NCI-H1694 (cell line): ENCODE measurements at regions not wholly inside any gene's neighbourhood (a gene's known extent, or its start where the extent isn't known, plus 50 kb on each side); places are given as distances from the start of the nearest gene placed in this dataset.
"Not testable (repeated sequence)": the region's sequence is repeated elsewhere in the genome, so short reads cannot be mapped to it uniquely, and the experiment has no call there.

Experiments used
- DNase-seq: peaks from one replicate; lab custom pipeline; 2025; lab: John Stamatoyannopoulos, UW

- no peak for DNase-seq
Observed at GRCh38 chr13:54593504-54593903, 1564.9 kb downstream of the OLFM4 start.

GRCh38 chr13:54597540-54598088 is 1569.0 kb downstream of the OLFM4 start:
- no peak for DNase-seq

- DNase-seq: no peak
Observed at GRCh38 chr13:54599413-54599812, 1570.8 kb downstream of the OLFM4 start.

GRCh38 chr13:54606944-54607343 is 1578.3 kb downstream of the OLFM4 start:
- no peak for DNase-seq

- DNase-seq: no peak
Observed at GRCh38 chr13:54607421-54607820, 1578.8 kb downstream of the OLFM4 start.

- no peak for DNase-seq
Observed at GRCh38 chr13:54611390-54611789, 1582.8 kb downstream of the OLFM4 start.

- DNase-seq: no peak
Observed at GRCh38 chr13:54614726-54615125, 1586.1 kb downstream of the OLFM4 start.

GRCh38 chr13:54626504-54626903 is 1597.9 kb downstream of the OLFM4 start:
- not testable (repeated sequence) for DNase-seq

GRCh38 chr13:54627646-54628372 is 1599.2 kb downstream of the OLFM4 start:
- no peak for DNase-seq

GRCh38 chr13:54628383-54628782 is 1599.8 kb downstream of the OLFM4 start:
- DNase-seq: no peak

- no peak for DNase-seq
Observed at GRCh38 chr13:54633456-54633855, 1604.8 kb downstream of the OLFM4 start.

- DNase-seq: no peak
Observed at GRCh38 chr13:54636231-54636630, 1607.6 kb downstream of the OLFM4 start.

- DNase-seq: no peak
Observed at GRCh38 chr13:54637366-54637765, 1608.8 kb downstream of the OLFM4 start.

- DNase-seq: no peak
Observed at GRCh38 chr13:54640719-54641118, 1612.1 kb downstream of the OLFM4 start.

- DNase-seq: no peak
Observed at GRCh38 chr13:54643863-54644262, 1615.2 kb downstream of the OLFM4 start.

GRCh38 chr13:54647275-54647674 is 1618.7 kb downstream of the OLFM4 start:
- no peak for DNase-seq

GRCh38 chr13:54657588-54657987 is 1629.0 kb downstream of the OLFM4 start:
- no peak for DNase-seq

GRCh38 chr13:54658771-54659170 is 1630.2 kb downstream of the OLFM4 start:
- no peak for DNase-seq

GRCh38 chr13:54660277-54660676 is 1631.7 kb downstream of the OLFM4 start:
- DNase-seq: no peak

GRCh38 chr13:54676526-54677113 is 1648.0 kb downstream of the OLFM4 start:
- no peak for DNase-seq

GRCh38 chr13:54682184-54682583 is 1653.6 kb downstream of the OLFM4 start:
- DNase-seq: no peak

GRCh38 chr13:54687173-54687572 is 1658.6 kb downstream of the OLFM4 start:
- DNase-seq: no peak

GRCh38 chr13:54699831-54700230 is 1671.2 kb downstream of the OLFM4 start:
- no peak for DNase-seq

GRCh38 chr13:54705738-54706137 is 1677.1 kb downstream of the OLFM4 start:
- no peak for DNase-seq
